GM19452 (cell line): ENCODE measurements at regions not wholly inside any gene's neighbourhood (a gene's known extent, or its start where the extent isn't known, plus 50 kb on each side); places are given as distances from the start of the nearest gene placed in this dataset.

Experiments
- ATAC-seq: cut with Tn5 transposase; IDR thresholded peaks from one replicate; pipeline ENCODE4 v1.9.1; 2021; ENCODE audit not compliant: unreplicated experiment

GRCh38 chr15:101124731-101125451 is 127.0 kb downstream of the CHSY1 start:
- no peak for ATAC-seq

GRCh38 chr15:101123222-101123910 is 128.5 kb downstream of the CHSY1 start:
- no peak for ATAC-seq

DNA sequence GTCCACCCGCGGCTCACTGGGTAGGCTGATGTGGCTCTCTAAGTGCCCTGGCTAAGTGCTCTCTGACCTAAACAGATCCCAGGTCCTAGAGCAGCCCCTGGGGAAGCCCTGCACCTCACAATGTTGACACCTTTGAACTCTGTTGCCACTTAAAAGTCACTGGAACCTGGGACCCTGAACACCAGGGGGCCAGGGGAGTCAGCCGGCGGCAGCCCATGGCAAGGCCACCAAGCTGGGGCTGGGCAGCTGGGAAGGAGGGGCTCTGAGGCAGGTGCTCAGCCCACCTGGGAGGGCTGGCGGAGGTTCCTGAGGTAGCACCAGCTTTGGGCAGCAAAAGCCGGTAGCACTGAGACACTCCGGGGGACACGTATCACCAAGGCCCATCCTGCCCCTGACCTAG is 129.0 kb downstream of the CHSY1 start:
- ATAC-seq, result no peak

- ATAC-seq, result no peak
Observed at GRCh38 chr15:101122266-101122665, 129.6 kb downstream of the CHSY1 start.

- peak; percentile 61 for ATAC-seq
Observed at GRCh38 chr15:101121511-101122090, 130.2 kb downstream of the CHSY1 start.

- ATAC-seq, result no peak
Observed at GRCh38 chr15:101120987-101121386, 130.9 kb downstream of the CHSY1 start.

- no peak for ATAC-seq
Observed at GRCh38 chr15:101120473-101120872, 131.4 kb downstream of the CHSY1 start.
